Osteoblast (primary cell): ENCODE measurements at regions not wholly inside any gene's neighbourhood (a gene's known extent, or its start where the extent isn't known, plus 50 kb on each side); places are given as distances from the start of the nearest gene placed in this dataset.

Source experiments
- DNase-seq: peaks from one replicate; pipeline ENCODE4 v3.0.0; 2011; ENCODE audit warnings: low spot score, mixed read lengths; ENCODE audit not compliant: insufficient read length; ENCODE audit errors: missing footprints
- H2AFZ ChIP-seq: 2 replicates; pipeline ENCODE4 v1.6.0; 2011; ENCODE audit warnings: mild to moderate bottlenecking, low read length
- H3K27ac ChIP-seq: 2 replicates; pipeline ENCODE4 v1.5.1; 2011; ENCODE audit warnings: mild to moderate bottlenecking, low read depth, low read length, moderate library complexity
- H3K27me3 ChIP-seq: 2 replicates; pipeline ENCODE4 v1.6.0; 2012; ENCODE audit warnings: mild to moderate bottlenecking, control low read depth, inconsistent platforms, low read length, moderate library complexity; ENCODE audit not compliant: insufficient read depth
- H3K36me3 ChIP-seq: 2 replicates; pipeline ENCODE4 v1.5.1; 2011; ENCODE audit warnings: mild to moderate bottlenecking, low read length, control low read depth, moderate library complexity; ENCODE audit not compliant: insufficient read depth
- H3K4me1 ChIP-seq: 2 replicates; pipeline ENCODE4 v1.5.1; 2011; ENCODE audit warnings: mild to moderate bottlenecking, low read length, control low read depth, moderate library complexity; ENCODE audit not compliant: insufficient read depth
- H3K4me2 ChIP-seq: 2 replicates; pipeline ENCODE4 v1.6.0; 2011; ENCODE audit warnings: mild to moderate bottlenecking, low read length; ENCODE audit not compliant: insufficient read depth
- H3K4me3 ChIP-seq: fragments of 200-600 bp; sonication (generic); 3 replicates; pipeline ENCODE4 v1.5.1; 2012; ENCODE audit warnings: mild to moderate bottlenecking, low read length, inconsistent platforms; ENCODE audit not compliant: insufficient read depth
- H3K79me2 ChIP-seq: 2 replicates; pipeline ENCODE4 v1.6.0; 2012; ENCODE audit warnings: mild to moderate bottlenecking, low read length, control low read depth, inconsistent platforms; ENCODE audit not compliant: insufficient read depth
- H3K9me3 ChIP-seq: 2 replicates; pipeline ENCODE4 v1.5.1; 2011; ENCODE audit warnings: low read depth, low read length, control low read depth
- H4K20me1 ChIP-seq: 2 replicates; pipeline ENCODE4 v1.6.0; 2012; ENCODE audit warnings: mild to moderate bottlenecking, low read length, control low read depth; ENCODE audit not compliant: insufficient read depth
- CTCF ChIP-seq: IDR thresholded peaks from 2 replicates; pipeline ENCODE4 v1.5.1; 2011; ENCODE audit warnings: mild to moderate bottlenecking, low read depth, low read length, moderate library complexity; ENCODE audit errors: extremely low read depth

- no peak overlapping the region for H2AFZ ChIP-seq
- H3K4me2 ChIP-seq = no peak overlapping the region
- no peaks in the 10 kb centered on the region for H3K79me2 ChIP-seq
- H3K27me3 ChIP-seq = no peaks in the 10 kb centered on the region
- no peak for DNase-seq
- no peaks in the 10 kb centered on the region for H3K4me1 ChIP-seq
- H3K36me3 ChIP-seq = no peaks in the 10 kb centered on the region
- no peaks in the 10 kb centered on the region for H4K20me1 ChIP-seq
- no peaks in the 10 kb centered on the region for H3K9me3 ChIP-seq
- no peak overlapping the region for H3K4me3 ChIP-seq
- no peak overlapping the region for H3K27ac ChIP-seq
- no peak for TF ChIP-seq CTCF
These were observed 1033.2 kb upstream of the NXPH2 start for GRCh38 chr2:139813340-139813739.

- no peak for DNase-seq
These were observed 1025.3 kb upstream of the NXPH2 start for GRCh38 chr2:139805441-139805840.

GRCh38 chr2:139798391-139798790, 1018.2 kb upstream of the NXPH2 start:
- peaks cover 2% of the 10 kb centered on the region for H3K9me3 ChIP-seq
- no peaks in the 10 kb centered on the region for H4K20me1 ChIP-seq
- H3K36me3 ChIP-seq = no peaks in the 10 kb centered on the region
- H3K27me3 ChIP-seq = no peaks in the 10 kb centered on the region
- no peak for DNase-seq
- no peak overlapping the region for H3K4me3 ChIP-seq
- no peak for TF ChIP-seq CTCF
- H3K4me1 ChIP-seq = no peaks in the 10 kb centered on the region
- H2AFZ ChIP-seq = no peak overlapping the region
- H3K79me2 ChIP-seq = no peaks in the 10 kb centered on the region
- no peak overlapping the region for H3K4me2 ChIP-seq
- H3K27ac ChIP-seq = no peak overlapping the region

More at GRCh38 chr2:139805441-139805840, 1025.3 kb upstream of the NXPH2 start:
- Histone ChIP-seq H2AFZ (no peak overlapping the region), H3K79me2 (no peaks in the 10 kb centered on the region), H3K27ac (no peak overlapping the region), H3K27me3 (no peaks in the 10 kb centered on the region), H3K36me3 (no peaks in the 10 kb centered on the region), H4K20me1 (no peaks in the 10 kb centered on the region), H3K4me1 (no peaks in the 10 kb centered on the region), H3K4me3 (no peak overlapping the region), H3K9me3 (peaks cover 2% of the 10 kb centered on the region), H3K4me2 (no peak overlapping the region)
- TF ChIP-seq CTCF = no peak

GRCh38 chr2:139790807-139791752, 1010.9 kb upstream of the NXPH2 start:
- DNase-seq = no peak
- H3K27me3 ChIP-seq = no peaks in the 10 kb centered on the region
- no peaks in the 10 kb centered on the region for H3K36me3 ChIP-seq
- no peak overlapping the region for H2AFZ ChIP-seq
- no peak for TF ChIP-seq CTCF
- H3K27ac ChIP-seq = no peak overlapping the region
- H4K20me1 ChIP-seq = no peaks in the 10 kb centered on the region
- H3K4me3 ChIP-seq = no peak overlapping the region
- H3K9me3 ChIP-seq = no peaks in the 10 kb centered on the region
- H3K4me1 ChIP-seq = no peaks in the 10 kb centered on the region
- H3K79me2 ChIP-seq = no peaks in the 10 kb centered on the region
- no peak overlapping the region for H3K4me2 ChIP-seq
